NCI-H510A (cell line): ENCODE measurements at regions not wholly inside any gene's neighbourhood (a gene's known extent, or its start where the extent isn't known, plus 50 kb on each side); places are given as distances from the start of the nearest gene placed in this dataset.

ENCODE experiments used
- DNase-seq: peaks from one replicate; lab custom pipeline; 2025; lab: John Stamatoyannopoulos, UW

GRCh38 chr5:40385544-40385943, 294.2 kb upstream of the PTGER4 start:
- no peak for DNase-seq

DNA sequence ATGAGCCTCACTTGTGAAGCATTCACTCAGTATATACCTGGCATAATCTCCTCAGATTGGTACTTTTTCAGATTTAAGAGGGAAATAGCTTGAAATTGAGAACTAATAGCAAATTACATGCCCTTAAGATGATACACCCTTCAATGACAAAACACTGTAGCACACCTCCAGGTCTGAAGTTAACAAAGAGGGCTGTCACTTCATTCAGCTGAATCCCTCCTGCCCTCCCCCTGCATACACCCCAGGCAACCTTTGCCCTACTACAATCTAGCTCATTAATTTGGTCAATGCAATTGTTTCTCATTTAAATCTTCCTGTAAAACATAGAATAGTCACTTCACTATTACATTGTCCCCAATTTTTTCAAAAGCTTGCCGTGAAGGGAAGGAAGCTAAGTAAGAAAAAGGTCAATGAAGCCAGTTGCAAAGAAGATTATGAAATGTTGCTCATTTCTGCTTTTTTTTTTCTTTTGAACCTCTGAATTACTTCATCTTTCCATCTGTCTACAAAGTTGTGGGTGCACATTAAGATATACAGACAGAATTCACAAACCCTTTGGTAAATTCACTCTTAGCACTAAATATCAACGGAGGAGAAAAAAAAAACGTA, 294.8 kb upstream of the PTGER4 start:
- no peak for DNase-seq

- DNase-seq: no peak
Observed at GRCh38 chr5:40383749-40384651, 295.7 kb upstream of the PTGER4 start.

DNA sequence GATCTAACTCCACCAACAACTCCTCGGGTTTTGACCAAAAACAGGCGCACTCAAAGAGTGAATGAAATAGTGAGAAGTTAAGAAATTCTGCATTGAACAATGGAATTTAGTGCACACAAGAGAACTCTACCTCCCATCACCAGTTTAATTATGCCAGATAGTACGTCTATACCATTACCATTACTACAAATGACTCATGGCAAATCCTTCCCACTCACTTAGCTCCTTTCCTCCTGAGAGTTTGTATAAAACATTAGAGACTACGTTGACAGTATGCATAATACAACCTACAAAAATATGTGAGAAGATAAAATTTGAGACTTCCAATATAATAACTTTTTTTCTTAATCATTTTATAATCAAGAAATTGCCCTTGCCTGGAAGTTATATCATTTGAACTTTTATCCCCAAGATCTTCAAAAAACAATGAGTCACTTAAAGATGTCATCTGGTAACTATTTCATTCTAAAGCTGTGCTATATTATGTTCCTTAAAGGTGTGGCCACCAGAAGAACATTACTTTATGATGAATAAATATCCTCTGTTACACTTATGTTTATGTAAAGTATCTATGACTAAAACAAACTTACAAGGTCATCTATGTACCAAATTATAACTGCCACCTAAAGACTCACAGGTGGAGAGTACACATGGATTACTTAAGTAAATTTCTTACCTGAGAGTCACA, 297.9 kb upstream of the PTGER4 start:
- no peak for DNase-seq

- DNase-seq: no peak
Observed at GRCh38 chr5:40381016-40381415, 298.7 kb upstream of the PTGER4 start.

DNA sequence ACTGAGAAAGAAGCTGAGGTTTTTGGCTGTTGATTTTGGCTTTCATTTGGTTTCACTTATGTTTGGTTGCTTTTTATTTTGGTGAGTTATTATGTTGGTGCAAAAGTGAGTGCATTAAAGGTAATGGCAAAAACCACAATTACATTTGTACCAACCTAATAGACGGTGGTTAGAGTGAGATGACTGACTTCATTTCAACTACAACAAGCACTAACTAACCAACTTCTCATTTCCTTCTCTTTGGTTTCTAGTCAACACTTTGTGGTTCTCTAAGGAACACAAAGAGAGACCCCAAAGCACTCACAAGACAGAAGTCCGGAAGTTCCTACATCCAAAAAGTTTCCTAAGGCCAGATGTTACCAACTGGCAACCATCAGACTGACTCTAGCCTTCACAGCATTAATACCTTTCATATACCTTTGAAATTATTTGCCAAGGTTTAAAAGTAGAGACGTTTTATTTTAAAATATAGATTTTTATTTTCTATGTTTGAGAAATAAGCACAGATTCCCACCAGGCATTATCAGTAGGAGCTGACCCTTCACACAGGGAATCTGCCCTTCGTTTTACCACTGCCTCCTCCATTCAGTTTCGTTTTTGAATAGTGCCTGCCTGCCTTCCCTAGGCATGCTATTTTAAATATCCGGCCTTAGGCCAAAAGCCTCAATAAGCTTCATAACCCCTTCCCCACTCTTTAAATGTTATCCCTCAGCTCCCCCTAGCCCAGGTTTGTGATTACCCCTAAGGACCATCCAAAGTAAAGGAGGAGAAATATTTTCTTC, 301.1 kb upstream of the PTGER4 start:
- DNase-seq: no peak

DNA sequence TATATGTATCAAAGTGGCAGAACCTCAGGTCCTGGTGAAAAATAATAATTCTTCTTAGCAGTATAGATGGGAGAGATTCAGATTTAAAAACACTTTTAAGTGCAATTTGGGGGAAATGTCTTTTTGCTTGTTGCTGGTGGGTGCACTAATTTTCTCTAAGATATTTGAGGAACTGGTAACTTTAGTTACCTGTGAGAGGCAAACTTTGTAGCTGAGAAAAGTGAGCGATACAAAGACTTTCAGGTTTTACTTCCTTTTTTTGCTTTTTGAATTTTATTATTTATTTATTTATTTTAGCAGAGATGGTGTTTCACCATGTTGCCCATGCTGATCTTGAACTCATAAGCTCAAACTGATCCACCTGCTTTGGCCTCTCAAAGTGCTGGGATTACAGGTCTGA, 303.1 kb upstream of the PTGER4 start:
- DNase-seq: no peak

DNA sequence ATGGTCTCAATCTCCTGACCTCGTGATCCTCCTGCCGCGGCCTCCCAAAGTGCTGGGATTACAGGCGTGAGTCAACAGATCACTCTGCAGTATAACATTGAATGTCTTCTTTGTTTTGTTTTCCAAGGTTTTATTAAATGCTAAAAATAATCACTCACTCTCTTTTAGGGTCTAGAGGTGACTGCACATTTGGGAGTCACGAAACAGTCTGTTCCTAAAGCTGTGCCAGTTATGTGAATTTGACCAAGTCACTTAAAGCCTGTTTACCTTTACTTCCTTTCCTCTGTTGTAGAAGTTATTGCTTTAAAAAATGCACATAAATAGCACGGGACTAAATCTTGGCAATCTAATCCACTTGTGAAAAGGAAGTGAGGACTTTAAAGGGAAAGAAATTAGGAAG, 304.9 kb upstream of the PTGER4 start:
- DNase-seq: no peak

GRCh38 chr5:40368200-40368599, 311.5 kb upstream of the PTGER4 start:
- no peak for DNase-seq

DNA sequence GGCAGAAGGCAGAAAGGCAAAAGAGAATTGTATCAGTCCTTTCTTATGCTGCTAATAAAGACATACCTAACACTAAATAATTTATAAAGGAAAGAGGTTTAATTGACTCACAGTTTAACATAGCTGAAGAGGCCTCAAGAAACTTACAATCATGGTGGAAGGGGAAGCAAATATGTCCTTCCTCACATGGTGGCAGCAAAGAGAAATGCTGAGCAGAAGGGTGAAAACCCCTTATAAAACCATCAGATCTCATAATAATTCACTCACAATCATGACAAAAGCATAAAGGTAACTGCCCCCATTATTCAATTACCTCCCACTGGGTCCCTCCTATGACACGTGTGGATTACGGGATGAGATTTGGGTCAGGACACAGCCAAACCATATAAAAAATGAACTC, 312.5 kb upstream of the PTGER4 start:
- DNase-seq: no peak

- DNase-seq: no peak
Observed at GRCh38 chr5:40365342-40366330, 314.1 kb upstream of the PTGER4 start.

DNA sequence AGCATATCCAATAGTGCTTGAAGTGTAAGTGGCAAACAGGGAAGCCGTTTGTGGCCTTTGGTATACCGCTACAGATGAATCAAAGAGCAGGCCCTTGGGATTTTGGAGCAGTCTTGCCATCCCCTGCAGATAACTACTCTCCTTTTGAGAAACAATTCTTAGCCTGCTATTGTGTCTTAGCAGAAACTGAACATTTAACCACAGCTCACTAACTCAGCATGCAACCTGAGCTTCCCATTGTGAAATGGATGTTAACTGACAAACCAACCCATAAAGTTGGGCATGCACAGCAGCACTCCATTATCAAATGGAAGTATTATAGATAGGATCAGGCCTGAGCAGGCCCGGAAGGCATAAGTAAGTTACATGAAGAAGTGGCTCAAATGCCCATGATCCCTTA, 315.3 kb upstream of the PTGER4 start:
- no peak for DNase-seq

- no peak for DNase-seq
Observed at GRCh38 chr5:40361378-40361777, 318.3 kb upstream of the PTGER4 start.

- DNase-seq: no peak
Observed at GRCh38 chr5:40360685-40361084, 319.0 kb upstream of the PTGER4 start.

DNA sequence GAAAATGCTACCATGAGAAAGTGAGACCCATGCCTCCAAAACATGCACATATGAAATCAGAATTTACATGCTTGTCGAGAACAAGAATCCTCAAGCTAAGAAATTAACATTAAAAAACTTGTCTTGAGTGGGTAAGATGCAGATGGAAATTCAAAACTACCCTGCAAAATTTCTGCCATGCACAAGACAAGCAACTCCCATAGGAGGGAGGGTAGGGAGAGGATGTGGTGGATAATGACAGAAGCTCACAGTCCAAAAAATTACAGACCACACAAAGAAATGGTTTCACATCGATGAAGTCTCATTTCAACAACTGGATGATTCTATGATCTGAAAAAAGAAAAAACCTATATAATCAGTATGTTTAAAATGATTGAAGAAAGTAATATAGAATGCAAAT, 319.9 kb upstream of the PTGER4 start:
- DNase-seq: no peak

- no peak for DNase-seq
Observed at GRCh38 chr5:40359093-40359492, 320.6 kb upstream of the PTGER4 start.

- DNase-seq: no peak
Observed at GRCh38 chr5:40356248-40356647, 323.5 kb upstream of the PTGER4 start.

GRCh38 chr5:40355846-40356245, 323.9 kb upstream of the PTGER4 start:
- no peak for DNase-seq

GRCh38 chr5:40355181-40355580, 324.5 kb upstream of the PTGER4 start:
- no peak for DNase-seq

DNA sequence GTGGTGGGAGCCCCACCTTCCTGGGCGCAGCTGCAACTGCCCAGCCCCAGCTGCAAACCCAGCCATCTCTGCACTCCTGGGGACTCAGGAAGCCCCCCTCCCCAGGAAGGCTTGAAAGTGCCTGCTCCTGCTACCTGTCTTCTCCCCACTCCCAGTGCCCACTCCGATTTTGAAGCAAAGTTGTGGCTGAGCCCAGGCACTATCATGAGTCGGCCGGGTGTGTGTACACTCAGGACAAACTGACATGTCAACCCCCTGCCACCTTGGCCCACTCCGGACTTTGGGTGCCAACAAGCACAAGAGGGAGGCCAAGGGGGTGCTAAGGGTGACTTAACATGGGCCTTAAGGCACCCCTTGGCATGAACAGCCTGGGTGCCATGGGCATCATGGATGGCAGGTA, 325.5 kb upstream of the PTGER4 start:
- DNase-seq: no peak

DNA sequence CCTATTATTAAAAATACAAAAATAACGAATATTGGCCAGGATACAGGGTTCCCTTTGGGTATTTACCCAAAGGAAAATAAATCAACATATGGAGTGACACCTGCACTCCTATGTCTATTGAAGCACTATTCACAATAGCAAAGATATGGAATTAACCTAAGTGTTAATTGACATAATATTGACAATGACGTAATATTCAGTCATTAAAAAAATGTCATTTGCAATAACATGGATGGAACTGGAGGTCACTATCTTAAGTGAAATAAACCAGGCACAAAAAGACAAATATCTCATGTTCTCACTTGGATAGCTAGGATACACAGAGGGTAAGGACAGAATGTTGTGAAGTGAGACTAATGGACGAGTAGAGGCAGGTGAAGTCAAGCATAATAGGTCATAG, 326.3 kb upstream of the PTGER4 start:
- no peak for DNase-seq
